SIG-M5 (cell line): ENCODE measurements at regions not wholly inside any gene's neighbourhood (a gene's known extent, or its start where the extent isn't known, plus 50 kb on each side); places are given as distances from the start of the nearest gene placed in this dataset.
"Not testable (repeated sequence)": the region's sequence is repeated elsewhere in the genome, so short reads cannot be mapped to it uniquely, and the experiment has no call there.

Source experiments
- DNase-seq: peaks from one replicate; lab custom pipeline; 2025; lab: John Stamatoyannopoulos, UW

- not testable (repeated sequence) for DNase-seq
These were observed 836.8 kb downstream of the RAPGEF2 start for GRCh38 chr4:159939681-159940080.

DNA sequence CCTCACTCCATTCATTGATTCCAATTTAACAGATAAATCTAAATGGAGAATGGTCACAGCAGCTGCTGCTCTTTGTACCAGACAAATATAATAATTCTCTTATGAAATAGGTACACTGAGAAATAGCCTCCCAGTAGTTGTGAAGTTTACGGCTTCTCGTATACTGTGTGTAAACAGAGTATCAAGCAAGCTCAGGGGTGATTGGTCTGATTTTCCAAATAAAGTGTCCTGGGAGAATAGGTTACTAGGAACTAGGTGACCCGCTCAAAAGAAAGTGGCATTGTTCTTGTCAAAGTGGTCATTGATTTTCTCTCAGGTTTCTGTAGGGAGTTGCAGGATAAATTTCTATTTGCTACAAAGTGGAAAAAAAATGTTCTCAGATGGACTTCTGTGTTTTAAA lies 838.2 kb downstream of the RAPGEF2 start:
- no peak for DNase-seq

- no peak for DNase-seq
These were observed 841.6 kb downstream of the RAPGEF2 start for GRCh38 chr4:159944477-159944876.

DNA sequence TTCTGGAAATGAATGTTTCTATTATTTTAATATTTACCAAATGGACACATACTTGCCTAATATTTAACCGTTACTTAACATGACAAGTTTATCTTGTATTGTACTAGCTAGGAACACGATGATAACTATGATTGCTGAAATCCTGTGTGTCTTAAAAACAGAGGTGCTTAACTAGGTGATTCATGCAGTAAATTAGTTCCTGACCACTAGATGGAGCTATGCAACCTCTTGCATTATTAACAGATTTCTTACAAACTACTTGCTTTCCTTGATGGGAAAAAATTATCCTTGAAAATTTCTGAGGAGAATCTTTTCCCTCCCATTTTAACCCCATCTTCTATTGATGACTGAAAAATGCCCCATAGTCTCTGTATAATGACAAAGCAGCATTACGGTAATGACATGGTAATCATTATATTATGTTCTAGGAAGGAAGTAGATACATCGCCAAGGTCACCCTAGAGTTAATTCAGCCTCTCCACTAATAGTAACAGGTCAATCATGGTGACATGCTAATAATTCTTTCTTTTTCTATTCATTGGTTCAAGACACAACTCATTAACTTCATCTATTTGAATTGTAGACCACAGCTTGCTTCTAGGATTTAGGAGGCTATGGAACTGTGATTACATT lies 844.2 kb downstream of the RAPGEF2 start:
- peak; percentile 10 for DNase-seq

GRCh38 chr4:159950707-159951106 lies 847.8 kb downstream of the RAPGEF2 start:
- DNase-seq = no peak

DNA sequence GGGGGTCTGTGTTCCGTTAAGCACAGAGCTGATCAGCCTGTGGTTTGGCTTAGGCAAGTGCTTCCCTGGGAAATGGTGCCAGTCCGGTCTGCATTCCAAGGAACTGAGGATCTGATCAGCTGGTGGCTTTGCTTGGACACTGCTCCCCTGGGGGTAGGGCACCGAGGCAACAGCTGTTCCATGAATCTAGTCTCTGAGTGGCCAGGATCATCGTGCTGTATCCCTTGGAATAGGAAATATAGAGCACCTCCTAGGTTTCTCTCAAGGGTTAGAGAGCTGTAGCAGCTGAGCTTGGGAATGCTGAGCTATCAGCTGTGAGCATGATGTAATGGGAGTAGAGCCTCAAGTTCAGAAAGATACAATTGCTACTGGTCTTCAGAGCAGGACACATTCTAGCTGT lies 863.9 kb downstream of the RAPGEF2 start:
- DNase-seq = no peak

- DNase-seq = not testable (repeated sequence)
These were observed 874.1 kb downstream of the RAPGEF2 start for GRCh38 chr4:159976871-159977482.

- no peak for DNase-seq
These were observed 875.2 kb downstream of the RAPGEF2 start for GRCh38 chr4:159977907-159978617.

DNA sequence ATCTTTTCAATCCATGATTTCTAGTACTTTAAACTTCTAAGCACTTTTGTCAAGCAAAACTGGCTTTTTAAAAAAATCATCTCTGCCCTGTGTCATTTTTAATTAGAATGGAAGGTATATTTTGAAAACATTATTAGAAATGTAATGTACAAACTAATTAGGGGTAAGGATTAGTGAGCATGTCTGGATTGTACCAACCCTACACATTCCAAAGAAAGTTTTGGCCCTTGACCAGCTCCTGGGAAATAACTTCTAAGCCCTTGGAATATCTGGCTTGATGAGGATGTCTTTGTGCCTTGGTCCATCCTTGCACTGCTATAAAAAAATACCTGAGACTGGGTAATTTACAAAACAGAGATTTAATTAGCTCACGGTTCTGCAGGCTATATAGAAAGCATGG lies 876.5 kb downstream of the RAPGEF2 start:
- no peak for DNase-seq

DNA sequence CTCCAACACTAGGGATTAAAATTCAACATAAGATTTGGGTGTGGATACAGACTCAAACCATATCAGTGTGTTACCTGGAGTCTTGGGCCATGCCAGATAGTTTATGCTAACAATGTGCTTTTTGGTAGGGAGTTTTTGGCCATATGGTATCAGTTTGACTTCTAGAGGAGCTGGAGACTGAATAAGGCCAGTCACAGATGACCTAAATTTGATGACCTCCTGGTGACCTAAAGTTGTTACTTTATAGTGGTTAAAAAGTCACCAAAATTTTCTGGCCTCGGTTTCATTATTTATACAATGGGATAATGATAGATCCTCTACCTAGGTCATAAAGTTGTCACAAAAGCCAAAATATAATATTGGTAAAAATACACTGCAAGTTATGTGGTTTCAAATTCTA lies 877.1 kb downstream of the RAPGEF2 start:
- DNase-seq = no peak

DNA sequence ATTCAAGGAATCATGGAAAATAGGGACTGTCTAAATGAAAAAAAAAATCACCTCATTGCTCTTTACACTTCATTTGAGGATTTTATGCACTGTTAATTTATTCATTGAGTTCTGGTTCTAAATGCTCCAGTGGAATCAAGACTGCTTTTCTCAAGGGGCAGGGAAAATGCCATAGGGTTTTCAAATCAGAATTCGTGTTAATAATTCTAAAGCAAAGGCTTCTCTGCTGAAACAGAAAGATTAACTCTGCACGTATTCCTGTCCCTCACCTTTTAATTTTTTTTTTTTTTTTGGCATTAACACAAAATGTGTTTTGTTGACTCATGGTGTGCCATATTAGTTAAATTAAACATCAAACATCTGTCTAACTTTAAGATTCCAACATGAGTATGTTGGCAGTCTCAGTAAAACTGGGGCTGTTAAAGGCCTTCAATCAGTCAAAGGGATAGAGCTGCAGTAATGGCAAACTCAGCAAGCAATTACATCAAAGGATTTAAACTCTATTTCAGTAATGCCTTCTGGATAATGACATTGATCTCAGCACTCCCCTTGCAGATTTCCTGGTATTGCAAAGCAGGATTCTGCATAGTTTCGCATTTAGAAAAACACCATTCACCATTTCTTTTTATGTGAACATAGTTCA lies 878.1 kb downstream of the RAPGEF2 start:
- DNase-seq = no peak

GRCh38 chr4:159981469-159981856 lies 878.6 kb downstream of the RAPGEF2 start:
- no peak for DNase-seq

- no peak for DNase-seq
These were observed 880.2 kb downstream of the RAPGEF2 start for GRCh38 chr4:159983082-159983481.

- no peak for DNase-seq
These were observed 907.0 kb downstream of the RAPGEF2 start for GRCh38 chr4:160009656-160010493.

DNA sequence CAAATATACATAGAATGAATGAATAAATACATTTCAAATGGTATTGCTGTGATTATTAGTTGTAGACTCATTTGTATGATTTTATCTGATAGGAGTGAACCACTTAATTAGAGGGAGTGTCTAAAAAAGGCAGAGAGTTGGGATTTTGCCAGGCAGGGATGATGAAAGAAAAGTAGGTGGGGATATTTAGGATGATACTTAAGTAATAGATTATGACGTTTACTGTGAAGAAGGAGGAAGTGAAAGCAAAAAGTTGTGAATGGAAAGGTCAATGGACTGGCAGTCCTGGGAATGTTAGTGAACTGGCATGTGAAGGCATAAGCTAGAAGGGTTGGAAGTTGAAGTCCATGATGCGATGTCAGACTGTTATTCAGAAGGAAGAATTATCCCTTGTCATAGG lies 917.1 kb downstream of the RAPGEF2 start:
- DNase-seq = no peak

DNA sequence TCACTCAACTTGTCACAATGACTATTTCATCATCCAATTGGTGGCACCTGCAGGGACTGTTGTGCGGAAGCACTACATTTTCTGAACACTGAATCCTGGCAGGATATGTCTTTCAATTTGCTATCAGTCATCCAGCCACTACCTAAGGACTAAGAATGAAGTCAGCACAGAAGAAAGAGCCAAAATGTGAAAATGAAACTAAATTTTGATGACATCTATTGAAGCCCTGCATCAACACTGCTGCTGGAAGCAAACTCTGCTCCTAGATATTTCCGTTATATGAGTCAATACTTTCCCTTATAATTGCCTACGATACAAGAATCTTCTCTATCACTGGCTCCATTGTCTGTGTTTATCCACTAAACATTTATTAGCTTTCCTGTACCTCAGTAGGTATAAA lies 917.9 kb downstream of the RAPGEF2 start:
- DNase-seq = no peak

DNA sequence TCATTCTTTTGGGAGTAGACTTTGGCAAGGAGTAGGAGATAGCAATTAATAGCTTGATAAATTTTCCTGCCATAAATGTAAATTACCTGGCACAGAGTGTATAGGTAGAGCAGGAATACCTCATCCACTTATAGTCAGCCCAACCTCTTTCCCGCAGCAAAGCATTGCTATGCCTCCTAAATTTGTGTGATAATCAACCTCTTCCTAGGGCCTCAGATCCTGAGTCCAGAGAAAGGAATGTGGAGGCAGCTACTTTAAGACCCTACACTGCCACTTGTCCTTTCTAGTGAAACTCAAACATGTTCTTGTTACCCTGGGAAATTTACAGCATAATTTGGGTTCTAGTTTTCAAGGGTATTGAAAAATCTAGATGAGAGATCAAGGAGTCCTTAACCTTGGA lies 919.0 kb downstream of the RAPGEF2 start:
- DNase-seq = no peak

GRCh38 chr4:160026721-160027120 lies 923.8 kb downstream of the RAPGEF2 start:
- DNase-seq = no peak

DNA sequence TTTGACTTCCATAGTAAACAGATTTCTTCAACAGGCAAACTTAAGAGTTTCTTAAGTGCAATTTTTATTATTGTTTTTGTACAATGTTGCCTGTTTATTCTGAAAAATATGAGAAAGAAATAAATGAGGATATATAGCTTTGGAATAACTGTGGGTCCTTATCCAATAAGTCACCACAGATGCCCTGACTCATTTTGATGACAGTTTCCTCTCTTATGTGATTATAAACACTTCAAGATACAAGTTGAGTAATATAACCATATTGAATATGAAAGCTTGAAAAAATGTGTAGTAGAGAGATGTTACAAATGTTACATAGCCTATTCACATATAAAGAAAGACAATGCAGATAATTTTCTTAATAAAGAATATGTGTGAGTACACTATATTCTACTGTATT lies 931.6 kb downstream of the RAPGEF2 start:
- no peak for DNase-seq

- no peak for DNase-seq
These were observed 935.7 kb downstream of the RAPGEF2 start for GRCh38 chr4:160038615-160039014.

DNA sequence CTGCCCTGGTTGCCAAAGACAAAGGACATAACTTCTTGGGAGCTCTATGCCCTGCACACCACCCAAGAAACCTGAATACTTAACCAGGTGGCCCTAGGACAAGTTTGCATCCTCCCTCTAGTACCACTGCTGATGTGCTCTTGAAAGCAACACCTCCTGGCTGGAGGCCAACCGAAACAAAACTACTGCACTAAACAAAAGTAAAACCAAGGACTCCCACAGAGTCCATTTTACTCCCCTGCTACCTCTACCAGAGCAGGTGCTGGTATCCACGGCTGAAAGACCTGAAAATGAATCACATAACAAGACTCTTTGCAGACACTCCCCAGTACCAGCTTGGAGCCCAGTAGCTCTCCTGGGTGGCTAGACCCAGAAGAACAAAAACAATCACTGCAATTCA lies 941.8 kb downstream of the RAPGEF2 start:
- no peak for DNase-seq
